HG02840 (cell line): ENCODE measurements at regions not wholly inside any gene's neighbourhood (a gene's known extent, or its start where the extent isn't known, plus 50 kb on each side); places are given as distances from the start of the nearest gene placed in this dataset.

ENCODE experiments used
- ATAC-seq: cut with Tn5 transposase; IDR thresholded peaks from one replicate; pipeline ENCODE4 v1.9.1; 2021; ENCODE audit warnings: mild to moderate bottlenecking, moderate library complexity, moderate number of reproducible peaks; ENCODE audit not compliant: unreplicated experiment, low FRiP score

DNA sequence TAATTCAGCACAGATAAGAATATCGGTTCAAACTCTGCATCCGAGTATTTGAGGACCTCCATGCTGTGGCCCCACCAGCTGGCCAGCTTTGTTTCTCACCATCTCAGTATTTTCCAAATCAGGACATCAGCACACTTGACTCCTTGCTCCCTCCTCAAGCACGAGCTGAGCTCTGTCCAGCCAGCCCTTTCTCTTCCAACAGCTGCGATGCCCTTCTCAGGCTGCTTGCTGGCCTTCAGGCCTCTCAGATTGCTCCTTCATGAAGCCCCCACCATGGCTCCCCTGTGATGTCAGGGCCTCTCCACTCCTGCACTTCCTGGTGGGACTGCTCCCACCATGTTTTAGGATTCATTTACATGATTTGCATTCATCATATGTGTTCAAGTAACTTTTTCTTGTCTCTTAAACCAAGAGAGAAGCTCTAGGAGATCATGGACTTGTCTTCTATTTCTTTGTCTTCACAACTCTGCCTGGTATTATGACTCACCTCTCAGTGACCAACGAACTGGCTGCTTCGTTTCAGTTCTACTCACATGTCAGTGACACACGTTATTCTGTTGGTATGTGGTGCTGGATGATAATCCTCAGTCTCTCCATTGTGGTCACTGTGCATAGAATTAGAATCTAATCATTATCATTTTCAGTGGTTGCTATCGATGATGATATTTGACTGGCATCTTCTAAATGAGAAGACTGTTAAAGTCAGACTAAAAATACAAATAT is 471.7 kb downstream of the EFNB2 start:
- no peak for ATAC-seq

DNA sequence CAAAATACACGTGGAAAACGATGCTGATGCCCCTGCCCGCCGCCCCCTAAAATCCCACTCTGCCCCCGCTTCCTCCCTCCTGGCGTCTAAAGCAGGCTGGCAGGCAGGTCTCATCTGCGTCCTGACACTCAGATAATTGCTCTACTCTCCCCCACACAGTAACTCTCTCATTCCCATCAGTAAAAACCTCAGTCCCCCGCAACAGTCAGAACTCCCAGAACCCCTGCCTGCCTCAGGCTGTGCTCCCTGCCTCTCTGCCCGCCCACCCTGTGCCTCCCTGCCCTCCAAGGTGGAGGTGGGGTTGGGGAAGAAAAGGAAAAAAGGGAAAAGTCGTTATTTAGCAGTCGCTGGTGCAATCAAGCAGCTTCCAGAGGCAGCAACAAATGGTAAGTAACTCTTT is 473.7 kb downstream of the EFNB2 start:
- no peak for ATAC-seq

DNA sequence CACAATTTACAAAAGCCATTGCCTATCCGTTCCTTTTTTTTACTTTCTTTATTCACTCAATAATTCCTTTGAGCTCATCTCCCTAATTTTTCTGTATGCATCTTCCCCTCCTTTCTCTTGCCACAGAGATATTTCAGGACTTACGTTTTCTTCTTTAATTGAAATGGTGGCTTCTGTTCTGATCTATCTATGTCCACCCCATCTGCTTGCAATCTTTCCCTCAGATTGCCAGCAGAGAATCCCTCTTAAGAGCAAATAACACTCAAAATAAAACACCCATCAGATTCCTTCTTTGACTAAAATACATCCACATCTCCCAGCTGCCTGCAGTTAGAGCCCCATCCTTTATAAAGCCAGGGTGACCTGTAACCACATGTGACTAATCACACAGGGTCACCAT is 478.6 kb downstream of the EFNB2 start:
- ATAC-seq = no peak

DNA sequence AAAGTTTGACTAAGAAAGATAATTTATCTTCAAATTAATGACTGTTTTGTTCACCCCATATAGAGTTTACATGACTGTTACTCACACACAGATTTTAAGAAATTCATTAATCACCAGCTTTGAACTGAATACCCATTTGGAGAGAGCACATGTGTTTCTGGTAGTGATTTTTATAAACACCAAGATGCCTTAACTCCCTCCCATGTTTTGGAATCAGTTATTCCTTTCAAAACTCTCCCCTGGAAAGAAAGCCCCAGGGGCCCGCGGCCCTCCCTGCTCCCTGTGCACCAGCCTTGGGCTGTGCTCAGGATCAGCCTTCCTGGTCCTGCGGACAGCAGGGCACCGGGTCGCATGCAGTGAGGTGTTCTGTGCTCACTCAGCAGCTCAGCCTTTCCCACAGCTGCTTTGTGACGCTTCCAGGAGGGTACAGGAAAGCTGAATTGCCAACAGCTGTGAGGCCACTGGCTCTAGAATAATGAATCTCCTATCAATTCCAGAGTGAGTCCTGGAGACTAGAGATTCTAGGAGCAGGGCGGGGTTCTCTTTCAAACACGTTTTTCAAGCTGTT is 483.2 kb downstream of the EFNB2 start:
- ATAC-seq = no peak

DNA sequence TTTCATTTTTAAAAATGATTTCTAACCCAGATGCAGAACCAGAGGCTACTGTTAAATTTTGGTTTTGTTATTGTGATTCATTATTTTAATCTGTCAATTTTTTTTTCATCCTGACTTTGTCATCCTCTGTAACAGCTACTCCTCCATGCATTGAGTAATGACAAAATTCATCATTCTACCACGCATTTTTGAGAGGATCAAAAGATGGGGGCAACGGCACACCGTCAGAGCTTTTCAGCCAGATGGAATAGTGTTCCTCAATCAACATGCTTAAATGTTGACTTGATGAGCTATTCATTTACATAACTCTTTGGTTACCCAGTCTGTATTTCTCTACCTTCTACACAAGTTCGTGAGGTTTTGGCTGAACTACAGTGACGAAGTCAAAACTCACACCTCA is 486.3 kb downstream of the EFNB2 start:
- ATAC-seq = no peak

DNA sequence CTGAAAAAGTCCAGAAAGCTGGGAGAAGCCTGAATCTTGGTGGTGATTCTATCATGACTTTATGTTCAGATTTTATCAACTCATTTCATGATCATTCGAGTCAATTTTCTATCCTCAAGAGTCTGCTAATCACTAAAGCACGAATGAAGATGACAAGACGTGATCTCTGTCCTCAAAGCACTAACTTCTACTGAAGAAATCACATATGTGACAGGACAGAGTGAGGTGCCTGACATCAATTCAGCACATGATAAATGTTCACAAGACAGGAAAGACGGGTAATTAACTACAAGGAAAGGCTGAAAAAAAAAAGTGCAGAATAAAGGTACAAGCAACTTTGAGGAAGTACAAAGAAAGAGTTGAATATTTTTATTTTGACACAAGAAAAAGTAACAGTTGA is 487.1 kb downstream of the EFNB2 start:
- no peak for ATAC-seq

DNA sequence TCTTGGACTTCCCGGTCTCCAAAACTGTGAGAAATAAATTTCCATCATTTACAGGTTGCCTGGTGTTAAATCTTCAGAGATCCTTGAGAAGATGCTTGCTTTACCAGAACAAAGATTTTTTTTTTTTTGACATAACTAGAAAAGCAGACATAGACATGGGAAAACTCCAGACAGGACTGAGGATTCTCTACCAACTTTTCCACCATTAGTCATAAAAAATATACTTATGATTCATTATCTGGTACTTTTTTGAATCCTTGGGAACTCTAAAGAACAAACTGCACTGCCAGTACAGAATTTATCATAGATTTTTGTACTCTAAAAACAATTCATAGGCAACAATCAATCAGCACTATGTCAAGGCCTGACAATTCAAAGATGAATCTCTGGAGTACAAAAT is 487.6 kb downstream of the EFNB2 start:
- ATAC-seq = no peak

DNA sequence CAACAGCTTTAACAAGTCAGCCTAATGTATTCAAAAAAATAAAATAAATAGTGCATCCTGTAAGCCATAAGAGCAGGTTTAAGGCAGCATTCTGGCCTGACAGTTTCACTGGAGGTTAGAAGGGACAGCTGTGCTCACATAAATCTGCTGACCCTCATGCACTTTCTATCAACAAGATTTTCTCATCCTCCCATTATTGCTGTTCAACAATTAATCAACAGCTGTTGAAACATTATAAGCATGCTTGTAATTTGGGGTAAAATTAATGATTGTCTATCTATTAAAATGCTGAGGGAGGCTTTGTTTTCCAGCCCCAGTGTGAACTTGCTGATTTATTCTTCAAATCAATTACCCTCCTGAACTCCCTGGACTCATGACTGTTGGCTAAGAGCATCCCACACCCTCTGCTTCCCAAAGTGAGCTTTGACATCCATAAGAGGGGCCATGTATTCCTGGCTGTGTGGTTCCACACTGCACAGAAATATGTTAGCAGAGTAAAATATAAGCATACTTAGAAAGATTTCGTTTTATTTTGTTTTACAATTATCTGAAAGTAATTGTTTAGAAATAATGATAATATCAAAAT is 492.4 kb downstream of the EFNB2 start:
- ATAC-seq = no peak

DNA sequence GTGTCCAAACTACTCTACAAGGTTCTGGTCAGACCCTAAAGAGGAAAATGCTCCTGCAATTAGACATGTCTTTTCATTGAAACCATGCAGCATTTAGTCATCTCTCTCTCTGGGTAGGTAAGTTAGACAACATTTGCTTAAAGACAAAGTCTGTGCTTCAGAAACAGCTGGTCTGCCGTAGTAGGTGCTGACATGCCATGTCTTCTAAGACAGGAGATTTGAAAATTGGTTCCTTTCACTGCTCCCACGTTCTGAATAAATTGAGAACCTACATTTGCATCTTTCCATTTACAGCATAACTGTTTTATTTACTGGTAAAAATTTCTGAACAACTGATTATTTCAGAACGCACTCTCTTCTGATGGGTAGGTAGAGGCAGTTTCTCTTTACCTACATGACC is 494.0 kb downstream of the EFNB2 start:
- ATAC-seq = no peak

DNA sequence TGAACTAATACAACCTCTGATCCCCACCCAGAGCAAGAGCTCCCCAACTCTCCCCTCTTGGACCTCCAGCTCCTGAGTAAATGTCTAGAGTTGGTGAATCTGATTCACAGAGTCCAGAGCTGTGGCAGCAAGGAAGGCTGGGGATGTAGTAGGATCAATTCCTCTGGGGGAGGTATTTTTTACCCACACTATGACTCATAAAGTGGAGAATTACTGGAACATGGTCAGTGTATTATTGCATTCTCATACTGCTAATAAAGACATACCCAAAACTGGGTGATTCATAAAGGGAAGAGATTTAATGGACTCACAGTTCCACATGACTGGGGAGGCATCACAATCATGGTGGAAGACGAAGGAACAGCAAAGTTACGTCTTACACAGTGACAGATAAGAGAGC is 496.7 kb downstream of the EFNB2 start:
- ATAC-seq = no peak

DNA sequence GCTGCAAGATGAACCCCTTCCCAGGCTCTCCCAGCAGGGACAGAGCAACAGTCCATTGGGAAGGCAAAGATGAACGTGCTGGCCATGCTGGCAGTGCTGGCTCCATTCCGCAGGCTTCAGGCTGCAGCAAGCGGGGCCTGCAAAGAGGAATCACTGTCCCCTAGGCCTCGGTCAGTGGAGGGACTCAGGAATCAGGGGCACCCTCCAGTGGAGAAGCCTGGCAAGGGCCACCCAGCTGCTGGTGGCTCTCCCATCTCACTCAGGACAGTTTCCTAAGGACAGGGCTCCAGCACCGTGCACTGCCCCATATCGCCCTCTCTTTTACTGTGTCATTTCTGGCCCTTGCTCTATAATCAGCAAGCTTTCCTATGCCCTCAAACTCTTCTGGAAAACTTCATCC is 498.6 kb downstream of the EFNB2 start:
- ATAC-seq = no peak

DNA sequence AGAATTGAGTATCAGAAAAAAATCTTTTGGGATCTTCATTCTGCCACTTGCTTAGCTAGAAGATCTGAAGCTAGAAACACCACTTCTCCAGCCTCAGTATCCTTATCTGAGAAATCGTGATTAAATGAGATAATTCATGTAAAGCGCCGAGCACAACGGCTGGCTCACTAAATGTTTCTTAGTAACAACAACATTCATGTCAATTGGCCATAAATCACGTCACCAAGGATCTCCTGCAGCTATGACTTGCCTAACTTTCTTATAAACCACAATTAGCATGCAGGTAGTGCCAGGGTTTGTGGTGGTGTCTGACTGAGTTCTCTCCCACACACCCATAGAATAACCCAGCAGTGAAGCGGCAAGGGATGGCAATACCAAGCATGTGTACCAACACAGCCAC is 501.3 kb downstream of the EFNB2 start:
- no peak for ATAC-seq

DNA sequence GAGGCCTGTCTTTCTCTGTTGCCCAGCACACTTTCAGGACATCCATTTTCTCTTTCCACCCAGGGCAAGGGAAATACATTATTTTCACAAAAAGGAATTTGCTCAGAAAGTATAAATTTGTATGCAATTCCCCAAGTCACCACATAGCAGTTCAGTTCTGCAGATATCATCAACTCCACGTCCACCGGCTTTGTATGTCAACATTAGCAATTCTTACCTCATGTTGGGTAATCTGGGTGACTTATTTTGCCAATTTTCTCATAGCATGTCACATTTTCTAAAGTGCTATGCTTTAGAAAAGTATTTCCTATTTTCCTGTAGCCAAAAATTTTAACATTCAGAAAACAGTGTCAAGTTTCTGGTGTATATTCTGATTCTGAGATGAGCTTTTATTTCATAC is 501.8 kb downstream of the EFNB2 start:
- ATAC-seq = no peak

DNA sequence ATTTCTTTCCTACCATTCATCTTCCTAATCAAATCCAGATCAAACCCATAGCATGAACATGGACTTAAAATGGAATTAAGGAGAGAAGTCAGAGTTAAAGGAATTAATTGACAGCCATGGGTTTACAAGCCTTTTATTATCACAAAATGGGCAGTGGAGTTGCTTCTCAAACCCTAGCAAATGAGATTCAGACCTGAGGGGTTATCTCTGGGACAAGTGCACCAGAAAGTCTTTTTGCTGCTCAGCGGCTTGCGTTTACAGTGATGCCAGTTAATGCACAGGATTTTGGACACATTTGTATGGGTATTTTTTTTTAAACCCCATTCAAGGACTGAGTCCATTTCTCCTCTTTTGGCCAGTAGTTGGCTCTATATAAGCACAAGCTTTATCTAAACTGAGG is 503.0 kb downstream of the EFNB2 start:
- no peak for ATAC-seq

DNA sequence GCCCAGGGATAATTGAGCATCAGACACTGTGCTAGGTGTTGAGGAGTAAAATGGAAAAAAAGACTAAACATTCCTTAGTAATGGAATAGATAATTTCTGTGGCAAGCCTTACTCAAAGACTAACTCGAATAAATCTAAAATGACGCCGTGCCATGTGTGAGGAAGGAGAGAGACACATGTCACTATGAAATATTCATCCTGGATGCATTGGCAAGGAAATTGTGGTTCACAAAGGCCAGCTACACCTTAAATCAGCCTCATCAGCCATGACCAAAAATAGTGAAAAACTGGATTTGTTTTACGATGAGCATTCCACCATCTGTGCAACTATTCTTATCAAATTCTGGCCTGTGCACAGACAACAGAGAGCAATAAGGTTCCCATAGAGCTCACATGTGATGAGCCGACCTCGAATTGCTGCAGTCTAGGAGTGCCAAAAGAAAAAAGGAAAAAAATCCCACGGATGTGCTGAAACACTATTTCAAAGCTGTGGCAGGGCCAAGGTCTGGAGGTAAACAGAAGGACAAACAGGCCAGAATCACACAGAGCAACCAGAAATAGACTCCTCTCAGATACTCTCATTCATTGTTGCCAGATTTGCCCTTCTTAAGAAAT is 505.7 kb downstream of the EFNB2 start:
- ATAC-seq = no peak

DNA sequence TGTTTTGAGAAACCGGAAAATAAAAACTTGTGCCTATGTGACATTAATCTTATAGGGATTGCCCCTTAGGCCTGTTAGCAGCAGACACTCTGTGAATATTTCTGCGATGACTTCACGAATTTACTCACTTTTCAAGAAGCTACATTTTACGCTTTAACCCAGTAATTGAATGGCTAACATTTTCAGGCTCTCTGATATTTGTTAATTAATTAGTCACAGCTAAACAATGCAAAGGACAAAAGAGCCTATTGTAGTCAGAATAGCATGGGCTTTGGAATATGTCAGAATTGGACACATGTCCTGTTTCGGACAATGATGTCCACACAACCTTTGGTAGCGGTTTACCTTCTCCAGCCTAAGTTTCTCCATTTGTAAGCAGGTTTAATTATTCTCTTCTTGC is 506.6 kb downstream of the EFNB2 start:
- ATAC-seq = no peak

DNA sequence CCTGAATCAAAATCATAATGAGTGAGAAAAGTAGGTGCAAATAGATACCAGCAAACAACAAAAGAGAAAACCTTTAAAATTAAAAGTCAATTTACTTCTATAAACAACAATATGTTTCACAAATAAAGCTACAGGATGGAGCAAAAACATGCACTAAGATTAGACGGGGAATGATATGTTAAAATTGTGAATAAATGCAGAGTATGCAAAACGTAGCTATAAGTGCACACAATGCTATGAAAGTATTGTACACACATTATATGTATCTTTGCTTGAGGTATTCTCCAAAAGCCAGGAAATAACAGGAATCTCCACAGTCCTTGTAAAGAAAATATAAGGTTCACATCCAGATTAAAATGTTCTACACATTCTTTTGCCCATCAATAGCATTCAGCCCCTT is 523.9 kb downstream of the EFNB2 start:
- no peak for ATAC-seq

DNA sequence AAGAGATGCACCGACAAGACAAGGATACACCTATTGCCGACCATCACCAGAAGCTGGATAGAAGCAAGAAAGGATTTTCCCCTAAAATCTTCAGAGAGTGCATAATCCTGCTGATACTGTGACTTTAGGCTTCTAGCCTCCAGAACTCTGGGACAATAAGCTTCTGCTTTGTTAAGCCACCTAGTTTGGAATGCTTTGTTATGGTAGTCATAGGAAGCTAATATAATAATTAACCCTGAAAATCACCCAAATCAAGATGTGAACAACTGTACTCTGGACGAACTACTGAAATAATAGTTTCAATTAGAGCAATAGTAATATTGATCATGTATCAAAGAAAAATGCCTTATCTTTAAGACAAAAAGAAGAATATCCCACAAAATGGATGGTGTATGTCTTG is 524.6 kb downstream of the EFNB2 start:
- no peak for ATAC-seq

DNA sequence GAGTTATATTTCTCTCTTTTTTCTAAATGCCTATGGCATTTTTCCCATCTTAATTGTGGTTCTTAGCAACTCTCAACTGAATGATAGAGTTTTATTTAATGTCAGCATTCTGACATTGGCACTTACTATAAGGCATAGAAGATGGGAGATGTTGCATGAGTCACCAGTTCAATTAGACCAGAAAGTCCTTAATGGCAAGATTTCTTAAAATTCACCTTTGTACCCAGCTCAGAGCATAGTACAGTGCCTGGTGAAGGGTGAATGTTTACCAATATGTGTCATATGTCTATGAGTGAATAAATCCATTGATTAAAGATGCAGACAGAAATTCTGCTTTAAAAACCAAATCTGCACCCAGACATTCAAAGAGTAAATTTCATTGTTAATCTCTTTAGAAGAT is 526.9 kb downstream of the EFNB2 start:
- no peak for ATAC-seq

DNA sequence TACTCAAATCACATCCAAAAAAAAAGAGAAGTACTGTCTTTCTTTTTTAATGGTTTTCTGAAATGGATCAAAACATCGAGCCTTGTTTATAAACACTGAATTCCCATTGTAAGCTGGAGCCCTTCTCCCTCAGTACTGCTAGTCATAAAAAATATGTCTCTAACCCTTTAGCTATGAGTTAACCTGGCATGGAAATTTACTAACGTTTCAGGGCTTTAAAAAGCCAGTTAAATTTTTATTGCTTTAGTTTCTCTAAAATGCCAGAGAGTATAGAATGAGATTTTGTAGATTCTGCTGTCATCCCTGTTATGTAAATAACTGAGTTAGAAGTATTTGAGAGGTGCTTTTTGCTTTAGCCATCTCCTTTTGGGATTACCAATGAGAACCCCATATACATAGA is 528.3 kb downstream of the EFNB2 start:
- ATAC-seq = no peak

DNA sequence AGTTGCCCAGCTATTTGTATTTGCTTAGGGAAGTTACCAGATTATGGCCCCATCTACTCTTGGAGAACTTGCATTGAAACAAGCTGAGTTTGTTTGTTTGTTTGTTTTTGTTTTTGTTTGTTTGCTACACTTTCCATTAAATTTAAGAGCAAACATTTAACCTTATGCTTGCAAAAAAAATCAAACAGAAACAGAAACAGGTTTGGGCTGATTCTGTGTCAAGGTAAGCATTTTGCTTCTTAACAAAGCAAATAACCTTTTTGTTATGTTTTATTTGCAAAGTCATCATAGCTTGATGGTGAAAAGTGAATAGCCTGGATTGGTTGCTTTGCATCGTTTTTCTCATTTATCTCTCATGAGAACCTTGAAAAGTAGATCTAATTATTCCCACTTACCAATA is 531.8 kb downstream of the EFNB2 start:
- no peak for ATAC-seq

DNA sequence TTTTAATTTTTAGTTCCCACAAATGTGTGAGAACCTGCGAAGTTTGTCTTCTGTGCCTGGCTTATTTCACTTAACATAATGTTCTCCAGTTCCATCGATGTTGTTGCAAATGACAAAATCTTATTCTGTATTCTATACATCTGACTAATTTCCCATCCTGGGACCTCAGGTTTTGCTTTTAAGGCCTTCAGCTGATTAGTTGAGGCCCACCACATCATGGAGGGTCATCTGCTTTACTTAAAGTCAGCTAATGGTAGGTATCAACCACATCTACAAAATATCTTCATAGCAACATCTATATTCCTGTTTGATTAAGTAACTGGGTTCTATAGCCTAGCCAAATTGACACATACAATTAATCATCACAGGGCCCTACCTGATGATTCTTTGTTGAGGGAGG is 534.0 kb downstream of the EFNB2 start:
- ATAC-seq = no peak
